ENCODE measurements at regions not wholly inside any gene's neighbourhood (a gene's known extent, or its start where the extent isn't known, plus 50 kb on each side); places are given as distances from the start of the nearest gene placed in this dataset.

DNA sequence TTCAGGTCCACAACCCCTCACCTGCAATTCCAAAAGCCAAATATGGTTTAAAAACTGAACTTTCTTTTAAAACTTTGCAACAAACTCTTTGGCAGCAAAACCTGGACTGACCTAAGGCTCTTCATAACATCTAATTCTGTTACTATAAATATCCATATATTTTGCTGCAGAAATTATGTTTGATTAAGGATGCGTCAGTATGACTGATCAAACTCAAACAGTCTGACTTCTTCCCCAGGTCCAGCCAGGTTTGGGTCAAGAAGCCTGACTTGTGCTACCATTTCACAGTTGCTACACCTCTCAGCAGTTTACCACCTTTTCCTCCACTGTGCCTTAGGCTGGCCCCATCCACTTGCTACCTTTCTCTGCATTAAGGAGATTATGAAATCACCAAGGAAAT, 127.0 kb upstream of the DUSP22 start:
- ATAC-seq (no peak), DNase-seq (ENCODE audit: low spot score) (no peak)
- Mint-ChIP-seq H3K4me3 (no peak overlapping the region), H3K4me1 (no peaks in the 10 kb centered on the region), H3K27ac (no peak overlapping the region), H3K9me3 (peaks cover 36% of the 10 kb centered on the region), H3K27me3 (ENCODE audit: low read depth) (peaks cover 7% of the 10 kb centered on the region; the same call in 1 of the 2 replicates), H3K36me3 (no peaks in the 10 kb centered on the region)
- ChIA-PET POLR2A (no interaction called here), CTCF (interaction anchor here (1.4 kb wide), 1 partner anchor 17 kb away, joined by 6 read pairs; no protein-coding TSS in a partner anchor)
- TF ChIP-seq SMAD3 (CRISPR knock-in tag; IDR thresholded peaks at IDR 0.05; ENCODE audit: borderline replicate concordance) (no peak), NR2C2 (CRISPR knock-in tag; IDR thresholded peaks at IDR 0.05) (no peak), SP1 (CRISPR knock-in tag; conservative IDR thresholded peaks at IDR 0.05) (no peak), MLX (CRISPR knock-in tag; IDR thresholded peaks at IDR 0.05) (no peak), FOXK1 (CRISPR knock-in tag; IDR thresholded peaks at IDR 0.05) (no peak), ZNF423 (CRISPR knock-in tag; IDR thresholded peaks at IDR 0.05) (no peak), PRDM15 (CRISPR knock-in tag; IDR thresholded peaks at IDR 0.05) (no peak)
- TF ChIP-seq, protein P1, sequence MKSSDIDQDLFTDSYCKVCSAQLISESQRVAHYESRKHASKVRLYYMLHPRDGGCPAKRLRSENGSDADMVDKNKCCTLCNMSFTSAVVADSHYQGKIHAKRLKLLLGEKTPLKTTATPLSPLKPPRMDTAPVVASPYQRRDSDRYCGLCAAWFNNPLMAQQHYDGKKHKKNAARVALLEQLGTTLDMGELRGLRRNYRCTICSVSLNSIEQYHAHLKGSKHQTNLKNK (CRISPR knock-in tag; IDR thresholded peaks at IDR 0.05), result no peak
- TF ChIP-seq, protein P2, sequence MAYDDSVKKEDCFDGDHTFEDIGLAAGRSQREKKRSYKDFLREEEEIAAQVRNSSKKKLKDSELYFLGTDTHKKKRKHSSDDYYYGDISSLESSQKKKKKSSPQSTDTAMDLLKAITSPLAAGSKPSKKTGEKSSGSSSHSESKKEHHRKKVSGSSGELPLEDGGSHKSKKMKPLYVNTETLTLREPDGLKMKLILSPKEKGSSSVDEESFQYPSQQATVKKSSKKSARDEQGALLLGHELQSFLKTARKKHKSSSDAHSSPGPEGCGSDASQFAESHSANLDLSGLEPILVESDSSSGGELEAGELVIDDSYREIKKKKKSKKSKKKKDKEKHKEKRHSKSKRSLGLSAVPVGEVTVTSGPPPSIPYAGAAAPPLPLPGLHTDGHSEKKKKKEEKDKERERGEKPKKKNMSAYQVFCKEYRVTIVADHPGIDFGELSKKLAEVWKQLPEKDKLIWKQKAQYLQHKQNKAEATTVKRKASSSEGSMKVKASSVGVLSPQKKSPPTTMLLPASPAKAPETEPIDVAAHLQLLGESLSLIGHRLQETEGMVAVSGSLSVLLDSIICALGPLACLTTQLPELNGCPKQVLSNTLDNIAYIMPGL (CRISPR knock-in tag; IDR thresholded peaks at IDR 0.05), result no peak

GRCh38 chr6:165906-166305, 126.4 kb upstream of the DUSP22 start:
- peaks cover 5% of the 10 kb centered on the region; the same call in 1 of the 2 replicates for H3K27me3 Mint-ChIP-seq (ENCODE audit: low read depth)
- TF ChIP-seq, protein P3, sequence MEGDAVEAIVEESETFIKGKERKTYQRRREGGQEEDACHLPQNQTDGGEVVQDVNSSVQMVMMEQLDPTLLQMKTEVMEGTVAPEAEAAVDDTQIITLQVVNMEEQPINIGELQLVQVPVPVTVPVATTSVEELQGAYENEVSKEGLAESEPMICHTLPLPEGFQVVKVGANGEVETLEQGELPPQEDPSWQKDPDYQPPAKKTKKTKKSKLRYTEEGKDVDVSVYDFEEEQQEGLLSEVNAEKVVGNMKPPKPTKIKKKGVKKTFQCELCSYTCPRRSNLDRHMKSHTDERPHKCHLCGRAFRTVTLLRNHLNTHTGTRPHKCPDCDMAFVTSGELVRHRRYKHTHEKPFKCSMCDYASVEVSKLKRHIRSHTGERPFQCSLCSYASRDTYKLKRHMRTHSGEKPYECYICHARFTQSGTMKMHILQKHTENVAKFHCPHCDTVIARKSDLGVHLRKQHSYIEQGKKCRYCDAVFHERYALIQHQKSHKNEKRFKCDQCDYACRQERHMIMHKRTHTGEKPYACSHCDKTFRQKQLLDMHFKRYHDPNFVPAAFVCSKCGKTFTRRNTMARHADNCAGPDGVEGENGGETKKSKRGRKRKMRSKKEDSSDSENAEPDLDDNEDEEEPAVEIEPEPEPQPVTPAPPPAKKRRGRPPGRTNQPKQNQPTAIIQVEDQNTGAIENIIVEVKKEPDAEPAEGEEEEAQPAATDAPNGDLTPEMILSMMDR (IDR thresholded peaks at IDR 0.05), result no peak
- TF ChIP-seq SP1 (CRISPR knock-in tag; conservative IDR thresholded peaks at IDR 0.05), result no peak
- no peak for TF ChIP-seq ETV6 (CRISPR knock-in tag; IDR thresholded peaks at IDR 0.05)
- TF ChIP-seq, protein P4, sequence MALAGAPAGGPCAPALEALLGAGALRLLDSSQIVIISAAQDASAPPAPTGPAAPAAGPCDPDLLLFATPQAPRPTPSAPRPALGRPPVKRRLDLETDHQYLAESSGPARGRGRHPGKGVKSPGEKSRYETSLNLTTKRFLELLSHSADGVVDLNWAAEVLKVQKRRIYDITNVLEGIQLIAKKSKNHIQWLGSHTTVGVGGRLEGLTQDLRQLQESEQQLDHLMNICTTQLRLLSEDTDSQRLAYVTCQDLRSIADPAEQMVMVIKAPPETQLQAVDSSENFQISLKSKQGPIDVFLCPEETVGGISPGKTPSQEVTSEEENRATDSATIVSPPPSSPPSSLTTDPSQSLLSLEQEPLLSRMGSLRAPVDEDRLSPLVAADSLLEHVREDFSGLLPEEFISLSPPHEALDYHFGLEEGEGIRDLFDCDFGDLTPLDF (CRISPR knock-in tag; IDR thresholded peaks at IDR 0.05), result no peak
- TF ChIP-seq RELA (CRISPR knock-in tag; IDR thresholded peaks at IDR 0.05; ENCODE audit: borderline replicate concordance), result no peak
- no peak for TF ChIP-seq TCF7 (CRISPR knock-in tag; IDR thresholded peaks at IDR 0.05; ENCODE audit: low read depth)
- TF ChIP-seq IRF2 (CRISPR knock-in tag; IDR thresholded peaks at IDR 0.05; ENCODE audit: borderline replicate concordance, low read depth), result no peak
- TF ChIP-seq, protein P5, sequence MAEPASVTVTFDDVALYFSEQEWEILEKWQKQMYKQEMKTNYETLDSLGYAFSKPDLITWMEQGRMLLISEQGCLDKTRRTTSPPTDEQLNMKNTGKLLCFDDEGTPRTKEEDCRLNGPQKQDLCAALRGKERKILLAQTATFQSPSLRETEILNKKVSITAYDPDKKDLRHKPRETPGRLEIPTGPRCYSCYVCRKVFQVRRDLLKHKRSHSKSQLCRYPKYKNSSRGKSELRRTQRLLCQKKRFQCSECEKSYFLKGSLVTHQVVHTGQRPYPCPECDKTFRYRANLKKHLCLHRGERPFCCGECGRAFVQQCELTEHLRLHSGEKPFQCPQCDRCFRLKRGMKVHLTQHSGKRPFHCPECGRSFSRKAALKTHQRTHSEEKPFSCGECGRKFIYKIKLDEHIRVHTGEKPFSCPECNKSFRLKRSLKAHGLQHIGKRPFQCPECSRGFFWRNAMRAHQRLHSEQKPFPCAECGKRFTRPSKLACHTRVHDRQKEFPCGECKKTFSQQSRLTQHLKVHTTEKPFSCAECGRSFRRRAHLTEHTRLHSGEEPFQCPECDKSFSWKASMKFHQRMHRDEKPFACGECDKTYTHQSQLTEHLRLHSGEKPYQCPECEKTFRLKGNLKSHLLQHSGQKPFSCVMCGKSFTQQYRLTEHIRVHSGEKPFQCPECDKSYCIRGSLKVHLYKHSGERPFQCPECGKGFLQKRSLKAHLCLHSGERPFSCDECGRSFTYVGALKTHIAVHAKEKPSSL (CRISPR knock-in tag; conservative IDR thresholded peaks at IDR 0.05), result no peak
- TF ChIP-seq ELF4 (CRISPR knock-in tag; IDR thresholded peaks at IDR 0.05; ENCODE audit: low read depth), result no peak
- no peak overlapping the region for H3K4me3 Mint-ChIP-seq
- ChIA-PET POLR2A (no interaction called here), CTCF (interaction anchor here (1.4 kb wide), 1 partner anchor 17 kb away, joined by 6 read pairs; no protein-coding TSS in a partner anchor)
- H3K36me3 Mint-ChIP-seq, result no peaks in the 10 kb centered on the region
- no peak overlapping the region for H3K27ac Mint-ChIP-seq
- H3K4me1 Mint-ChIP-seq, result no peaks in the 10 kb centered on the region
- ATAC-seq (no peak), DNase-seq (ENCODE audit: low spot score) (no peak)
- H3K9me3 Mint-ChIP-seq, result peaks cover 30% of the 10 kb centered on the region
